ENCODE measurements at regions not wholly inside any gene's neighbourhood (a gene's known extent, or its start where the extent isn't known, plus 50 kb on each side); places are given as distances from the start of the nearest gene placed in this dataset.

DNA sequence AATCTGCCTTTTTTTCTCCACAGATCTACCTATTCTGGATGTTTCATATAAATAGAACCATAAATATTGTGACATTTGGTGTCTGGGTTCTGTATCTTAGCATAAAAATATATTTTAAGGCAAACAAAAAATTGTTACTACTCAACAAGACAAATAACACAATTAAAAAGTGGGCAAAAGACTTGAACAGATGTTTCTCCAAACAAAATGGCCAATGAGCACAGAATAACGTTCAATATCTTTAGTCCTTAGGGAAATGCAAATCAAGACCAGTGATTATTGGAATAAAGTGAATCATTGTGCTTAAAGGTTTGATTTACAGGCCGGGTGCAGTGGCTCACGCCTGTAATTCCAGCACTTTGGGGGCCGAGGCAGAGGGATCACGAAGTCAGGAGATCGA, 1331.3 kb downstream of the AACS start:
- Histone ChIP-seq H3K27ac (no peak overlapping the region), H3K4me3 (no peak overlapping the region), H4K20me1 (ENCODE audit: insufficient read depth) (no peaks in the 10 kb centered on the region), H3K27me3 (ENCODE audit: insufficient read depth, low read depth) (no peaks in the 10 kb centered on the region), H3K9me3 (ENCODE audit: insufficient read depth, low read depth) (peaks cover 9% of the 10 kb centered on the region; the same call in 1 of the 2 replicates), H3F3A (ENCODE audit: insufficient read depth, low read depth) (no peaks in the 10 kb centered on the region), H3K4me2 (no peak overlapping the region), H3K4me1 (replicated peaks; ENCODE audit: insufficient read depth) (no peaks in the 10 kb centered on the region), H3K79me2 (ENCODE audit: low read depth) (no peaks in the 10 kb centered on the region), H2AFZ (no peak overlapping the region), H3K9me2 (ENCODE audit: insufficient read depth) (no peaks in the 10 kb centered on the region), H3K36me3 (ENCODE audit: low read depth) (no peaks in the 10 kb centered on the region)
- no TSS peak for BruUV-seq (replicated peaks)
- CTCF ChIA-PET = interaction anchor here (0.7 kb wide), 1 partner anchor 271 kb away, joined by 5 read pairs; no protein-coding TSS in a partner anchor
- intact Hi-C loops (cut with micrococcal nuclease; ENCODE audit: unreplicated experiment) = no loop called here
- no peak for TF ChIP-seq EZH2 (IDR thresholded peaks at IDR 0.05; ENCODE audit: low read depth)
- TF ChIP-seq, protein P1, sequence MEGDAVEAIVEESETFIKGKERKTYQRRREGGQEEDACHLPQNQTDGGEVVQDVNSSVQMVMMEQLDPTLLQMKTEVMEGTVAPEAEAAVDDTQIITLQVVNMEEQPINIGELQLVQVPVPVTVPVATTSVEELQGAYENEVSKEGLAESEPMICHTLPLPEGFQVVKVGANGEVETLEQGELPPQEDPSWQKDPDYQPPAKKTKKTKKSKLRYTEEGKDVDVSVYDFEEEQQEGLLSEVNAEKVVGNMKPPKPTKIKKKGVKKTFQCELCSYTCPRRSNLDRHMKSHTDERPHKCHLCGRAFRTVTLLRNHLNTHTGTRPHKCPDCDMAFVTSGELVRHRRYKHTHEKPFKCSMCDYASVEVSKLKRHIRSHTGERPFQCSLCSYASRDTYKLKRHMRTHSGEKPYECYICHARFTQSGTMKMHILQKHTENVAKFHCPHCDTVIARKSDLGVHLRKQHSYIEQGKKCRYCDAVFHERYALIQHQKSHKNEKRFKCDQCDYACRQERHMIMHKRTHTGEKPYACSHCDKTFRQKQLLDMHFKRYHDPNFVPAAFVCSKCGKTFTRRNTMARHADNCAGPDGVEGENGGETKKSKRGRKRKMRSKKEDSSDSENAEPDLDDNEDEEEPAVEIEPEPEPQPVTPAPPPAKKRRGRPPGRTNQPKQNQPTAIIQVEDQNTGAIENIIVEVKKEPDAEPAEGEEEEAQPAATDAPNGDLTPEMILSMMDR (conservative IDR thresholded peaks at IDR 0.05) = no peak
- POLR2A ChIA-PET (ENCODE audit: unreplicated experiment) = no interaction called here
- no peak for DNase-seq

- ChIA-PET CTCF (interaction anchor here (0.5 kb wide), 1 partner anchor 1075 kb away, joined by 5 read pairs; no protein-coding TSS in a partner anchor), POLR2A (ENCODE audit: unreplicated experiment) (no interaction called here)
- H2AFZ ChIP-seq = no peak overlapping the region
- no peaks in the 10 kb centered on the region for H3K27me3 ChIP-seq (ENCODE audit: insufficient read depth, low read depth)
- DNase-seq = no peak
- H3K9me3 ChIP-seq (ENCODE audit: insufficient read depth, low read depth) = peaks cover 9% of the 10 kb centered on the region; the same call in 1 of the 2 replicates
- intact Hi-C loops (cut with micrococcal nuclease; ENCODE audit: unreplicated experiment) = no loop called here
- no peaks in the 10 kb centered on the region for H3K9me2 ChIP-seq (ENCODE audit: insufficient read depth)
- no peak overlapping the region for H3K27ac ChIP-seq
- peaks cover under 1% of the 10 kb centered on the region; the same call in 1 of the 2 replicates for H3F3A ChIP-seq (ENCODE audit: insufficient read depth, low read depth)
- no peak overlapping the region for H3K4me2 ChIP-seq
- no peaks in the 10 kb centered on the region for H3K79me2 ChIP-seq (ENCODE audit: low read depth)
- no peaks in the 10 kb centered on the region for H3K4me1 ChIP-seq (replicated peaks; ENCODE audit: insufficient read depth)
- TF ChIP-seq, protein P1 (conservative IDR thresholded peaks at IDR 0.05) = no peak
- no peak for TF ChIP-seq EZH2 (IDR thresholded peaks at IDR 0.05; ENCODE audit: low read depth)
- no peaks in the 10 kb centered on the region for H3K36me3 ChIP-seq (ENCODE audit: low read depth)
- H4K20me1 ChIP-seq (ENCODE audit: insufficient read depth) = no peaks in the 10 kb centered on the region
- BruUV-seq (replicated peaks) = no TSS peak
- H3K4me3 ChIP-seq = no peak overlapping the region
These were observed 1331.9 kb downstream of the AACS start for GRCh38 chr12:126397071-126397581.

DNA sequence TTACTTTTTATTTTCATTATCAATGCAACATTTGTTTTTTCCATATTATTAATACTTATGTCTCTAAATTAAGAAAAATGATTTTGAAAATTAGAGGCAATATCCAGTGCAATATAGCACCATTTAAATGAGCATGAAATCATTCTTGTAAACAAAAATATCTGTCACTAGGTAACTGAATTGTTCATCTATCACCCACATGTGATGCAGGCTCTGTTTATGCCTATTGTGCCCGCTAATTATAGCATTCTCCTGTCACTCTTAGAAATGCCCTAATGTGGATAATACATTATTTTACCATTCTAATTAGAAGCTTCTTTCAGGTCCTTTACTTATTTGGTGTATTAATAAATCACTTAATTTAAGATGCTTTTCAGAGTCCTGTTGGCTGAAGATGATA, 1332.4 kb downstream of the AACS start:
- Histone ChIP-seq H3K27ac (no peak overlapping the region), H3K4me2 (no peak overlapping the region), H3K4me1 (replicated peaks; ENCODE audit: insufficient read depth) (peaks cover 5% of the 10 kb centered on the region), H3K9me3 (ENCODE audit: insufficient read depth, low read depth) (peaks cover 9% of the 10 kb centered on the region; the same call in 1 of the 2 replicates), H3K9me2 (ENCODE audit: insufficient read depth) (no peaks in the 10 kb centered on the region), H3K36me3 (ENCODE audit: low read depth) (no peaks in the 10 kb centered on the region), H4K20me1 (ENCODE audit: insufficient read depth) (no peaks in the 10 kb centered on the region), H3K27me3 (ENCODE audit: insufficient read depth, low read depth) (no peaks in the 10 kb centered on the region), H3K4me3 (no peak overlapping the region), H2AFZ (no peak overlapping the region), H3F3A (ENCODE audit: insufficient read depth, low read depth) (peaks cover 6% of the 10 kb centered on the region; the same call in 1 of the 2 replicates), H3K79me2 (ENCODE audit: low read depth) (no peaks in the 10 kb centered on the region)
- BruUV-seq (replicated peaks) = no TSS peak
- DNase-seq = no peak
- ChIA-PET POLR2A (ENCODE audit: unreplicated experiment) (no interaction called here), CTCF (interaction anchor here (0.5 kb wide), 1 partner anchor 1075 kb away, joined by 5 read pairs; no protein-coding TSS in a partner anchor)
- TF ChIP-seq EZH2 (IDR thresholded peaks at IDR 0.05; ENCODE audit: low read depth) = no peak
- TF ChIP-seq, protein P1 (conservative IDR thresholded peaks at IDR 0.05) = no peak
- intact Hi-C loops (cut with micrococcal nuclease; ENCODE audit: unreplicated experiment) = no loop called here
